Adrenal gland (tissue), 9 donors: ENCODE measurements at regions not wholly inside any gene's neighbourhood (a gene's known extent, or its start where the extent isn't known, plus 50 kb on each side); places are given as distances from the start of the nearest gene placed in this dataset.

Experiments used
- DNase-seq, 7 donors: peaks; one replicate each; pipeline ENCODE4 v3.0.0-alpha.2; 2019 to 2020
- H3K27ac ChIP-seq, 5 donors: fragments of 200-600 bp; sonication (generic) in 4 of 5; 1 replicate in 3 of 5; 2 replicates in 2 of 5; pipeline versions ENCODE4 v1.5.1 to v1.8.0; 2016 to 2020; ENCODE audit warnings: mild to moderate bottlenecking in 1 of 5
- H3K27me3 ChIP-seq: fragments of 200-600 bp; 2 replicates; pipeline ENCODE4 v1.8.0; 2021
- H3K36me3 ChIP-seq, 2 donors: fragments of 200-600 bp; replicated peaks in 1 of 2; 1 replicate in 1 of 2; 2 replicates in 1 of 2; pipeline versions ENCODE4 v1.5.1 to v1.8.0; 2018 to 2022
- H3K4me1 ChIP-seq, 2 donors: fragments of 200-600 bp; replicated peaks in 1 of 2; 1 replicate in 1 of 2; 2 replicates in 1 of 2; pipeline versions ENCODE4 v1.5.1 to v1.8.0; 2018 to 2021
- H3K4me3 ChIP-seq, 4 donors: fragments of 200-600 bp; sonication (generic) in 3 of 4; one replicate each; pipeline ENCODE4 v1.5.1; 2016 to 2018
- H3K9me3 ChIP-seq, 3 donors: fragments of 200-600 bp; sonication (generic) in 1 of 3; replicated peaks in 1 of 3; 1 replicate in 2 of 3; 2 replicates in 1 of 3; pipeline versions ENCODE4 v1.5.1 to v1.8.0; 2016 to 2021
- CTCF ChIP-seq, 6 experiments: fragments of 450-650 bp in 4 of 6; fragments of 200-600 bp in 2 of 6; sonication (generic) in 1 of 6; IDR thresholded peaks; 1 replicate in 5 of 6; 2 replicates in 1 of 6; pipeline versions ENCODE4 v1.5.1 to v1.8.0; 2016 to 2021; ENCODE audit warnings: antibody characterized with exemption in 6 of 6, mild to moderate bottlenecking in 2 of 6, moderate library complexity in 1 of 6
- POLR2A ChIP-seq, 2 donors: fragments of 450-650 bp; IDR thresholded peaks; one replicate each; pipeline ENCODE4 v1.6.1; 2017; ENCODE audit warnings: antibody characterized with exemption in 2 of 2, mild to moderate bottlenecking in 2 of 2, moderate library complexity in 1 of 2
- WGBS, 4 donors: extraction: QIAGEN DNeasy Blood & Tissue Kit in 2 of 4; methylation state at CpG; one replicate each; pipeline versions ENCODE4 v1.1.5 to v1.1.7; 2013 to 2017; 5-methylcytosine and 5-hydroxymethylcytosine counted together
- intact Hi-C, 2 donors: fragments of 100-400 bp; cut with DNase I; formaldehyde crosslinking; loops; one replicate each; pipeline versions ENCODE4 v1.14.1 to v1.15.0; 2022 to 2023
- donor health status: healthy with polysubstance abuse.
- donor health status: Bipolar disorder and iron deficiency.
- donor health status: DM: yes; HTN: yes; CAD: no.
- donor health status: DM: no; HTN: no; CAD: no.
- donor health status: DM: no; HTN: no; CAD: no.

- 46 to 57% (median 51%) methylated on average over 4 of the region's 4 CpGs for WGBS, 4 donors
- H3K4me3 ChIP-seq, result no peak overlapping the region
- intact Hi-C loops, result no loop called here
- no peaks in the 10 kb centered on the region for H3K36me3 ChIP-seq
- peaks cover 3% of the 10 kb centered on the region for H3K27me3 ChIP-seq
- no peaks in the 10 kb centered on the region for H3K9me3 ChIP-seq
- TF ChIP-seq POLR2A (IDR thresholded peaks at IDR 0.05) (no peak), CTCF (IDR thresholded peaks at IDR 0.05) (no peak)
- no peak overlapping the region for H3K27ac ChIP-seq
- H3K4me1 ChIP-seq, result no peaks in the 10 kb centered on the region
- no peak for DNase-seq
Measured at GRCh38 chr22:22076932-22077703, 94.5 kb upstream of the TOP3B start.

- H3K27ac ChIP-seq, result no peak overlapping the region
- H3K27me3 ChIP-seq, result peaks cover 3% of the 10 kb centered on the region
- no peaks in the 10 kb centered on the region for H3K9me3 ChIP-seq
- no peak for TF ChIP-seq POLR2A (IDR thresholded peaks at IDR 0.05)
- no peak for TF ChIP-seq CTCF (IDR thresholded peaks at IDR 0.05)
- H3K36me3 ChIP-seq, result no peaks in the 10 kb centered on the region
- H3K4me1 ChIP-seq, result no peaks in the 10 kb centered on the region
- intact Hi-C loops, result no loop called here
- no peak overlapping the region for H3K4me3 ChIP-seq
- no peak for DNase-seq
Measured at GRCh38 chr22:22076361-22076760, 93.8 kb upstream of the TOP3B start.

- intact Hi-C loops, result no loop called here
- Histone ChIP-seq H3K36me3 (no peaks in the 10 kb centered on the region), H3K9me3 (no peaks in the 10 kb centered on the region), H3K4me1 (no peaks in the 10 kb centered on the region), H3K27me3 (no peaks in the 10 kb centered on the region), H3K4me3 (no peak overlapping the region), H3K27ac (no peak overlapping the region)
- no peak for DNase-seq
- 79 to 83% (median 80%) methylated on average over 12 of the region's 12 CpGs for WGBS, 4 donors
- TF ChIP-seq POLR2A (IDR thresholded peaks at IDR 0.05) (no peak), CTCF (IDR thresholded peaks at IDR 0.05) (no peak)
Measured at GRCh38 chr22:22075382-22076163, 93.0 kb upstream of the TOP3B start.

- DNase-seq, result no peak
- Histone ChIP-seq H3K36me3 (no peaks in the 10 kb centered on the region), H3K4me3 (no peak overlapping the region), H3K27me3 (no peaks in the 10 kb centered on the region), H3K9me3 (no peaks in the 10 kb centered on the region), H3K4me1 (no peaks in the 10 kb centered on the region), H3K27ac (no peak overlapping the region)
- WGBS, 4 donors, result 0 to 17% (median 0%) methylated on average over 1 of the region's 1 CpG
- intact Hi-C loops, result no loop called here
- TF ChIP-seq CTCF (IDR thresholded peaks at IDR 0.05), result no peak
- TF ChIP-seq POLR2A (IDR thresholded peaks at IDR 0.05), result no peak
Measured at GRCh38 chr22:22074634-22075381, 92.2 kb upstream of the TOP3B start.
